IMR-90 (cell line): ENCODE measurements at regions not wholly inside any gene's neighbourhood (a gene's known extent, or its start where the extent isn't known, plus 50 kb on each side); places are given as distances from the start of the nearest gene placed in this dataset.

ENCODE experiments used
- ATAC-seq: fragments of 200-7000 bp; cut with Tn5 transposase; 2 replicates; pipeline ENCODE4 v1.9.1; 2020; ENCODE audit warnings: low read depth, mild to moderate bottlenecking, moderate library complexity
- BruUV-seq: library from RNA; stranded (reverse); fragments of 400-500 nt; replicated peaks from 2 replicates; lab custom pipeline; 2021; lab: Mats Ljungman, UMichigan
- CTCF ChIA-PET: fragments of 300-600 bp; formaldehyde crosslinking; extraction: SDS; loops from one replicate; lab custom pipeline; 2021; ENCODE audit warnings: antibody characterized with exemption; lab: Yijun Ruan, JAX
- POLR2A ChIA-PET: fragments of 300-600 bp; sonication (Branson Sonifier 250); formaldehyde crosslinking; loops from one replicate; lab custom pipeline; 2022; ENCODE audit warnings: antibody characterized with exemption; ENCODE audit not compliant: unreplicated experiment; lab: Charles Lee
- DNase-seq: peaks from one replicate; pipeline ENCODE4 v3.0.0; 2013
- H2AFZ ChIP-seq: replicated peaks from 2 replicates; pipeline ENCODE3; 2013; ENCODE audit warnings: low read length, mild to moderate bottlenecking; ENCODE audit not compliant: poor library complexity
- H2AK5ac ChIP-seq: 2 replicates; pipeline ENCODE4 v1.6.1; 2013; ENCODE audit warnings: low read depth, low read length, inconsistent platforms
- H2AK9ac ChIP-seq: replicated peaks from 2 replicates; pipeline ENCODE3; 2013; ENCODE audit warnings: mild to moderate bottlenecking, low read depth, low read length, moderate library complexity; ENCODE audit not compliant: poor library complexity
- H2BK120ac ChIP-seq: 2 replicates; pipeline ENCODE4 v1.6.1; 2013; ENCODE audit warnings: low read depth, low read length, inconsistent platforms
- H2BK15ac ChIP-seq: 3 replicates; pipeline ENCODE4 v1.6.1; 2013; ENCODE audit warnings: low read depth, low read length, inconsistent platforms
- H2BK20ac ChIP-seq: 2 replicates; pipeline ENCODE4 v1.6.1; 2013; ENCODE audit warnings: low read depth, mild to moderate bottlenecking, inconsistent platforms, low read length, moderate library complexity
- H2BK5ac ChIP-seq: 2 replicates; pipeline ENCODE4 v1.6.1; 2013; ENCODE audit warnings: mild to moderate bottlenecking, low read depth, low read length, inconsistent platforms; ENCODE audit not compliant: poor library complexity, severe bottlenecking
- H3K14ac ChIP-seq: replicated peaks from 2 replicates; pipeline ENCODE4 v1.6.1; 2013; ENCODE audit warnings: low read depth, low read length, inconsistent platforms
- H3K18ac ChIP-seq: 2 replicates; pipeline ENCODE4 v1.6.1; 2013; ENCODE audit warnings: low read depth, low read length, control low read depth
- H3K23ac ChIP-seq: 2 replicates; pipeline ENCODE4 v1.6.1; 2013; ENCODE audit warnings: low read depth, low read length, inconsistent platforms
- H3K27ac ChIP-seq: 2 replicates; pipeline ENCODE4 v1.5.1; 2013; ENCODE audit warnings: mild to moderate bottlenecking, control low read depth, low read length; ENCODE audit not compliant: insufficient read depth
- H3K27me3 ChIP-seq: 2 replicates; pipeline ENCODE4 v1.6.1; 2013; ENCODE audit warnings: low read length; ENCODE audit not compliant: control insufficient read depth, insufficient read depth
- H3K36me3 ChIP-seq: 2 replicates; pipeline ENCODE4 v1.6.1; 2013; ENCODE audit warnings: low read length, mixed read lengths; ENCODE audit not compliant: control insufficient read depth, insufficient read depth
- H3K4ac ChIP-seq: 2 replicates; pipeline ENCODE4 v1.6.1; 2013; ENCODE audit warnings: low read depth, low read length, inconsistent platforms
- H3K4me1 ChIP-seq: 2 replicates; pipeline ENCODE4 v1.6.1; 2013; ENCODE audit warnings: low read length, mixed read lengths; ENCODE audit not compliant: control insufficient read depth, insufficient read depth
- H3K4me2 ChIP-seq: 2 replicates; pipeline ENCODE4 v1.6.1; 2013; ENCODE audit warnings: low read depth, mild to moderate bottlenecking, control low read depth, low read length, moderate library complexity
- H3K4me3 ChIP-seq: 2 replicates; pipeline ENCODE4 v1.5.1; 2013; ENCODE audit warnings: low read depth, mild to moderate bottlenecking, control low read depth, low read length, moderate library complexity; ENCODE audit not compliant: insufficient read depth
- H3K56ac ChIP-seq: 2 replicates; pipeline ENCODE4 v1.6.1; 2013; ENCODE audit warnings: low read length, inconsistent platforms; ENCODE audit not compliant: insufficient read depth; ENCODE audit errors: extremely low read depth
- H3K79me1 ChIP-seq, 2 experiments: 2 replicates each; pipeline ENCODE4 v1.6.1; 2013; ENCODE audit warnings: low read length in 2 of 2, inconsistent platforms in 1 of 2, low read depth in 1 of 2
- H3K9ac ChIP-seq: 2 replicates; pipeline ENCODE4 v1.6.1; 2013; ENCODE audit warnings: low read depth, low read length, control low read depth
- H3K9me1 ChIP-seq: 2 replicates; pipeline ENCODE4 v1.6.1; 2013; ENCODE audit warnings: low read length, inconsistent platforms; ENCODE audit not compliant: insufficient read depth
- H3K9me3 ChIP-seq: 2 replicates; pipeline ENCODE4 v1.6.1; 2013; ENCODE audit warnings: low read length; ENCODE audit not compliant: control insufficient read depth, insufficient read depth
- H4K20me1 ChIP-seq: 2 replicates; pipeline ENCODE4 v1.6.1; 2013; ENCODE audit warnings: low read length, inconsistent platforms; ENCODE audit not compliant: insufficient read depth
- H4K5ac ChIP-seq: 2 replicates; pipeline ENCODE4 v1.6.1; 2013; ENCODE audit warnings: mild to moderate bottlenecking, low read depth, low read length, control low read depth
- H4K8ac ChIP-seq, 2 experiments: 2 replicates each; pipeline ENCODE4 v1.6.1; 2013; ENCODE audit warnings: low read depth in 2 of 2, low read length in 2 of 2, control low read depth in 1 of 2, inconsistent platforms in 1 of 2
- H4K91ac ChIP-seq: 2 replicates; pipeline ENCODE4 v1.6.1; 2013; ENCODE audit warnings: low read depth, low read length, inconsistent platforms; ENCODE audit not compliant: insufficient read depth
- BHLHE40 ChIP-seq: fragments of 150-350 bp; IDR thresholded peaks from 2 replicates; pipeline ENCODE4 v1.6.1; 2016; ENCODE audit warnings: mild to moderate bottlenecking, low read depth, low read length
- CEBPB ChIP-seq: IDR thresholded peaks from 2 replicates; pipeline ENCODE4 v1.6.1; 2012; ENCODE audit warnings: low read depth, low read length, improper control_type of control experiment
- CHD1 ChIP-seq: IDR thresholded peaks from 2 replicates; pipeline ENCODE4 v1.6.1; 2012; ENCODE audit warnings: low read depth, low read length, improper control_type of control experiment
- ELK1 ChIP-seq: fragments of 150-350 bp; IDR thresholded peaks from 2 replicates; pipeline ENCODE4 v1.6.1; 2016; ENCODE audit warnings: low read depth, mild to moderate bottlenecking, low read length, moderate library complexity, borderline replicate concordance
- FOS ChIP-seq: fragments of 150-350 bp; IDR thresholded peaks from 2 replicates; pipeline ENCODE4 v1.6.1; 2016; ENCODE audit warnings: low read depth, low read length
- MAFK ChIP-seq: IDR thresholded peaks from 2 replicates; pipeline ENCODE4 v1.6.1; 2012; ENCODE audit warnings: low read depth, low read length, improper control_type of control experiment
- MAZ ChIP-seq: IDR thresholded peaks from 2 replicates; pipeline ENCODE4 v1.6.1; 2012; ENCODE audit warnings: low read depth, mild to moderate bottlenecking, low read length, improper control_type of control experiment, moderate library complexity, borderline replicate concordance
- MXI1 ChIP-seq: IDR thresholded peaks from 2 replicates; pipeline ENCODE4 v1.6.1; 2012; ENCODE audit warnings: low read depth, mild to moderate bottlenecking, low read length, moderate library complexity, borderline replicate concordance
- NFE2L2 ChIP-seq: fragments of 150-350 bp; IDR thresholded peaks from 2 replicates; pipeline ENCODE4 v1.6.1; 2016; ENCODE audit warnings: low read depth, mild to moderate bottlenecking, low read length
- POLR2A ChIP-seq: IDR thresholded peaks from 2 replicates; pipeline ENCODE4 v1.6.1; 2012; ENCODE audit warnings: mild to moderate bottlenecking, low read depth, low read length
- RAD21 ChIP-seq: IDR thresholded peaks from 2 replicates; pipeline ENCODE4 v1.6.1; 2012; ENCODE audit warnings: low read length, improper control_type of control experiment
- RCOR1 ChIP-seq: IDR thresholded peaks from 2 replicates; pipeline ENCODE4 v1.6.1; 2012; ENCODE audit warnings: mild to moderate bottlenecking, low read length, improper control_type of control experiment; ENCODE audit not compliant: insufficient replicate concordance
- RFX5 ChIP-seq: IDR thresholded peaks from 2 replicates; pipeline ENCODE4 v1.8.0; 2012; ENCODE audit warnings: low read depth, mild to moderate bottlenecking, low read length, moderate library complexity
- SMC3 ChIP-seq: fragments of 150-350 bp; IDR thresholded peaks from 2 replicates; pipeline ENCODE4 v1.6.1; 2016; ENCODE audit warnings: low read depth, mild to moderate bottlenecking, antibody characterized with exemption, low read length, moderate library complexity
- USF2 ChIP-seq: fragments of 150-350 bp; IDR thresholded peaks from 2 replicates; pipeline ENCODE4 v1.6.1; 2017; ENCODE audit warnings: mild to moderate bottlenecking, antibody characterized with exemption, low read length, low read depth
- WGBS, 2 experiments: methylation state at CpG; one replicate each; pipeline versions ENCODE4 v1.1.5 to v1.1.7; 2013; ENCODE audit warnings: missing lambda C conversion rate in 2 of 2; ENCODE audit not compliant: insufficient read length in 1 of 2; ENCODE audit errors: extremely low coverage in 2 of 2; 5-methylcytosine and 5-hydroxymethylcytosine counted together
- dilution Hi-C: fragments of 300-500 bp; cut with HindIII; formaldehyde crosslinking; loops from one replicate; pipeline ENCODE4 v1.14.3; 2018; ENCODE audit warnings: low sequenced_read_pairs; ENCODE audit not compliant: unreplicated experiment
- in situ Hi-C: fragments of 300-500 bp; cut with MboI; formaldehyde crosslinking; loops from 3 replicates; pipeline ENCODE4 v1.14.3; 2019; ENCODE audit warnings: low sequenced_read_pairs, inconsistent platforms, mixed read lengths
- intact Hi-C: fragments of 100-400 bp; cut with micrococcal nuclease; formaldehyde crosslinking; loops from 2 replicates; pipeline ENCODE4 v1.10.0; 2022
- TF ChIP-seq, protein P1 (sequence below): conservative IDR thresholded peaks from 2 replicates; pipeline ENCODE4 v1.5.1; 2012; ENCODE audit warnings: mild to moderate bottlenecking, low read depth, low read length, improper control_type of control experiment

DNA sequence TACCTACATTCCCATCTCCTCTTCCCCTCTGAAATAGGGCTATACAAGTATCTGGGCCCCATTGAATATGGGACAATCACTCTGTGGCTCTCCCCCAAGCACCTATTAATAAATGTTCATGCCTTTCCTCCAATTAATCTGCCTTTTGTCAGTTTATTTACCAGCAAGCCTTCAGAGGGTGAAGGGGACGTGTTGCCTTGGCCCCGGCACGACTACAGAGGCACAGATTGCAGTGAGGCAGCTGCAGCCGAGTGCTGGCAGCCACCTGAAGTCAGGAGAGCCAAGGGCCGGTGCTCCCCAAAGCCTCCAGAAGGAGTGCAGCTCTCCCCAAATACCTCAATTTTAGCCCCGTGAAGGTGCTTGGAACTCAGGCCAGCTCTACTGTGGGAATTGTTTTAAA is 580.9 kb upstream of the B3GAT1 start:
- Histone ChIP-seq H4K8ac (no peak overlapping the region), H3K27ac (no peak overlapping the region), H3K23ac (no peak overlapping the region), H3K56ac (no peak overlapping the region), H3K27me3 (no peaks in the 10 kb centered on the region), H3K9me3 (peaks cover 7% of the 10 kb centered on the region), H3K79me1 (no peaks in the 10 kb centered on the region), H3K36me3 (no peaks in the 10 kb centered on the region), H4K5ac (no peak overlapping the region), H3K4me1 (no peaks in the 10 kb centered on the region), H3K4me3 (no peak overlapping the region), H2BK120ac (no peak overlapping the region), H3K9me1 (no peaks in the 10 kb centered on the region), H4K91ac (no peak overlapping the region), H2AK9ac (no peak overlapping the region), H3K4me2 (no peak overlapping the region), H2BK20ac (no peak overlapping the region), H3K14ac (no peak overlapping the region), H3K4ac (no peak overlapping the region), H2BK15ac (no peak overlapping the region), H3K18ac (no peak overlapping the region), H4K20me1 (no peaks in the 10 kb centered on the region), H2AFZ (no peak overlapping the region), H2BK5ac (no peak overlapping the region), H3K9ac (no peak overlapping the region), H2AK5ac (no peak overlapping the region)
- POLR2A ChIA-PET: no interaction called here
- DNase-seq: no peak
- in situ Hi-C loops (no loop called here), intact Hi-C loops (no loop called here), dilution Hi-C loops (no loop called here)
- BruUV-seq: no TSS peak
- no peak for TF ChIP-seq RCOR1
- no peak for TF ChIP-seq MAFK
- no peak for TF ChIP-seq CHD1
- no peak for TF ChIP-seq RFX5
- TF ChIP-seq BHLHE40: no peak
- TF ChIP-seq CEBPB: no peak
- TF ChIP-seq USF2: no peak
- TF ChIP-seq RAD21: no peak
- no peak for TF ChIP-seq SMC3
- TF ChIP-seq, protein P1, sequence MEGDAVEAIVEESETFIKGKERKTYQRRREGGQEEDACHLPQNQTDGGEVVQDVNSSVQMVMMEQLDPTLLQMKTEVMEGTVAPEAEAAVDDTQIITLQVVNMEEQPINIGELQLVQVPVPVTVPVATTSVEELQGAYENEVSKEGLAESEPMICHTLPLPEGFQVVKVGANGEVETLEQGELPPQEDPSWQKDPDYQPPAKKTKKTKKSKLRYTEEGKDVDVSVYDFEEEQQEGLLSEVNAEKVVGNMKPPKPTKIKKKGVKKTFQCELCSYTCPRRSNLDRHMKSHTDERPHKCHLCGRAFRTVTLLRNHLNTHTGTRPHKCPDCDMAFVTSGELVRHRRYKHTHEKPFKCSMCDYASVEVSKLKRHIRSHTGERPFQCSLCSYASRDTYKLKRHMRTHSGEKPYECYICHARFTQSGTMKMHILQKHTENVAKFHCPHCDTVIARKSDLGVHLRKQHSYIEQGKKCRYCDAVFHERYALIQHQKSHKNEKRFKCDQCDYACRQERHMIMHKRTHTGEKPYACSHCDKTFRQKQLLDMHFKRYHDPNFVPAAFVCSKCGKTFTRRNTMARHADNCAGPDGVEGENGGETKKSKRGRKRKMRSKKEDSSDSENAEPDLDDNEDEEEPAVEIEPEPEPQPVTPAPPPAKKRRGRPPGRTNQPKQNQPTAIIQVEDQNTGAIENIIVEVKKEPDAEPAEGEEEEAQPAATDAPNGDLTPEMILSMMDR: no peak
- no peak for TF ChIP-seq MAZ
- TF ChIP-seq FOS: no peak
- no peak for TF ChIP-seq ELK1
- no peak for TF ChIP-seq POLR2A
- no peak for TF ChIP-seq MXI1
- TF ChIP-seq NFE2L2: no peak
- CTCF ChIA-PET: no interaction called here
- 18% methylated on average over 2 of the region's 6 CpGs; no CpG with 5 or more reads in 1 of the 2 experiments for WGBS, 2 experiments
- ATAC-seq: no peak
